Caco-2 (cell line): ENCODE measurements at regions not wholly inside any gene's neighbourhood (a gene's known extent, or its start where the extent isn't known, plus 50 kb on each side); places are given as distances from the start of the nearest gene placed in this dataset.

Experiments used
- BruUV-seq: library from RNA; stranded (reverse); fragments of 400-500 nt; replicated peaks from 2 replicates; lab custom pipeline; 2021; lab: Mats Ljungman, UMichigan
- CTCF ChIA-PET: fragments of 300-600 bp; sonication (Branson Sonifier 250); formaldehyde crosslinking; loops from one replicate; lab custom pipeline; 2022; ENCODE audit warnings: antibody characterized with exemption; lab: Charles Lee
- POLR2A ChIA-PET: fragments of 300-600 bp; sonication (Branson Sonifier 250); formaldehyde crosslinking; loops from one replicate; lab custom pipeline; 2022; ENCODE audit warnings: antibody characterized with exemption; lab: Charles Lee
- DNase-seq, 2 experiments: peaks; one replicate each; pipeline versions ENCODE4 v3.0.0 to v3.0.0-alpha.2; 2020 to 2022
- H3K27me3 ChIP-seq: replicated peaks from 2 replicates; pipeline ENCODE4 v1.6.0; 2011; ENCODE audit warnings: low read length; ENCODE audit not compliant: control insufficient read depth, insufficient read depth
- H3K36me3 ChIP-seq: 2 replicates; pipeline ENCODE4 v1.5.1; 2011; ENCODE audit warnings: low read length; ENCODE audit not compliant: control insufficient read depth, insufficient read depth
- H3K4me1 ChIP-seq: fragments of 250-450 bp; sonication (Bioruptor Pico); 2 replicates; pipeline ENCODE4 v1.5.1; 2020; ENCODE audit warnings: mild to moderate bottlenecking
- H3K4me3 ChIP-seq: 2 replicates; pipeline ENCODE4 v1.5.1; 2011; ENCODE audit warnings: low read depth, mild to moderate bottlenecking, control low read depth, low read length
- H3K9me3 ChIP-seq: fragments of 250-450 bp; sonication (Bioruptor Pico); 2 replicates; pipeline ENCODE4 v1.5.1; 2020; ENCODE audit warnings: mild to moderate bottlenecking, moderate library complexity
- H3K27ac Mint-ChIP-seq: one replicate; pipeline ENCODE4 v1.8.0; 2022; ENCODE audit warnings: mixed read lengths; ENCODE audit not compliant: unreplicated experiment
- H3K27me3 Mint-ChIP-seq: one replicate; pipeline ENCODE4 v1.8.0; 2022; ENCODE audit warnings: mixed read lengths; ENCODE audit not compliant: insufficient read depth, unreplicated experiment
- H3K36me3 Mint-ChIP-seq: one replicate; pipeline ENCODE4 v1.8.0; 2022; ENCODE audit warnings: mild to moderate bottlenecking, mixed read lengths; ENCODE audit not compliant: insufficient read depth, unreplicated experiment
- H3K4me1 Mint-ChIP-seq: one replicate; pipeline ENCODE4 v1.8.0; 2022; ENCODE audit warnings: low read depth, mixed read lengths; ENCODE audit not compliant: unreplicated experiment
- H3K4me3 Mint-ChIP-seq: one replicate; pipeline ENCODE4 v1.8.0; 2022; ENCODE audit warnings: mild to moderate bottlenecking, moderate library complexity, mixed read lengths; ENCODE audit not compliant: unreplicated experiment
- H3K9me3 Mint-ChIP-seq: one replicate; pipeline ENCODE4 v1.8.0; 2022; ENCODE audit warnings: mixed read lengths; ENCODE audit not compliant: unreplicated experiment
- intact Hi-C: fragments of 100-400 bp; cut with micrococcal nuclease; formaldehyde crosslinking; loops from one replicate; pipeline ENCODE4 v1.10.0; 2022; ENCODE audit not compliant: unreplicated experiment
- TF ChIP-seq, protein P1 (sequence below), 2 experiments: fragments of 200-600 bp in 1 of 2; IDR thresholded peaks; 1 replicate in 1 of 2; 2 replicates in 1 of 2; pipeline versions ENCODE4 v1.5.1 to v1.8.0; 2011 to 2022; ENCODE audit warnings: antibody characterized with exemption in 1 of 2, control low read depth in 1 of 2, inconsistent platforms in 1 of 2, low read depth in 1 of 2, low read length in 1 of 2, mild to moderate bottlenecking in 1 of 2, moderate library complexity in 1 of 2; ENCODE audit not compliant: insufficient read depth in 1 of 2, severe bottlenecking in 1 of 2, unreplicated experiment in 1 of 2

DNA sequence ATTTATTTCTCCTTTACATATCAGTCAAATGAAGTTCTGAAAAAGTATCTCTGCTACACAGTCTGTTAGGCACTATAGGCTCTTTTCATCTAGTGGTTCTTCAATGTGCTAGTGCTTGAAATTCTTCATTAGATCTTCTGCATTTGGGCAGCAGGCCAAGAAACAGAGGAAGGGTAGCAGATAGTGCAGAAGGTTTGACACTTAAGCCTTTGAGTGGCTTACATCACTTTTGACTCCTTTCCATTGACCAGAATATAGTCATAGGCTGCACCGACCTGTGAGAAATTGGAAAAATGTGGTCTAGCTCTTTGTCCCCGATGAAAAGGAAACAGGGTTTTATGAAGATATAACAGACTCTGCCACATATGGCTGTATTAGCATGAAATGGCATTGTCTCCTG lies 459.5 kb upstream of the PTGER4 start:
- no peak overlapping the region for H3K27ac Mint-ChIP-seq

DNA sequence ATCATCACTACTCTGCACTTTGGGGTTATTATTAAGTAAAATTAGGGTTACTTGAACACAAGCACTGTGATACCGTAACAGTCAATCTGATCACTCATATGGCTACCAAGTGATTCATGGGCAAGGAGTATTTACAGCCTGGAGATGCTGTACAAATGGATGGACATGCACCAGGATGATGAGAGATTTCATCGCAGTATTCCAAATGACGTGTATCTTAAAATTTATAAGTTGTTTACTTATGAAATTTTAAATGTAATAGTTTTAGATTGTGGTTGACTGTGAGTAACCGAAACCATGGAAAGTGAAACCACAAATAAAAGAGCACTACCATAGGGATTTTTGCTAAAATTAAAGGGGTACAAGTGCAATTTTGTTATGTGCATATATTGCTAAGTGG lies 462.2 kb upstream of the PTGER4 start:
- TF ChIP-seq, protein P1, sequence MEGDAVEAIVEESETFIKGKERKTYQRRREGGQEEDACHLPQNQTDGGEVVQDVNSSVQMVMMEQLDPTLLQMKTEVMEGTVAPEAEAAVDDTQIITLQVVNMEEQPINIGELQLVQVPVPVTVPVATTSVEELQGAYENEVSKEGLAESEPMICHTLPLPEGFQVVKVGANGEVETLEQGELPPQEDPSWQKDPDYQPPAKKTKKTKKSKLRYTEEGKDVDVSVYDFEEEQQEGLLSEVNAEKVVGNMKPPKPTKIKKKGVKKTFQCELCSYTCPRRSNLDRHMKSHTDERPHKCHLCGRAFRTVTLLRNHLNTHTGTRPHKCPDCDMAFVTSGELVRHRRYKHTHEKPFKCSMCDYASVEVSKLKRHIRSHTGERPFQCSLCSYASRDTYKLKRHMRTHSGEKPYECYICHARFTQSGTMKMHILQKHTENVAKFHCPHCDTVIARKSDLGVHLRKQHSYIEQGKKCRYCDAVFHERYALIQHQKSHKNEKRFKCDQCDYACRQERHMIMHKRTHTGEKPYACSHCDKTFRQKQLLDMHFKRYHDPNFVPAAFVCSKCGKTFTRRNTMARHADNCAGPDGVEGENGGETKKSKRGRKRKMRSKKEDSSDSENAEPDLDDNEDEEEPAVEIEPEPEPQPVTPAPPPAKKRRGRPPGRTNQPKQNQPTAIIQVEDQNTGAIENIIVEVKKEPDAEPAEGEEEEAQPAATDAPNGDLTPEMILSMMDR (IDR thresholded peaks at IDR 0.05; ENCODE audit: insufficient read depth in 1 of 2, low read depth in 1 of 2, low read length in 1 of 2, severe bottlenecking in 1 of 2, unreplicated experiment in 1 of 2): no peak
- H3K27ac Mint-ChIP-seq: no peak overlapping the region
- H3K4me1 ChIP-seq: no peaks in the 10 kb centered on the region
- H3K36me3 Mint-ChIP-seq: no peaks in the 10 kb centered on the region
- no peaks in the 10 kb centered on the region for H3K9me3 Mint-ChIP-seq
- ChIA-PET CTCF (no interaction called here), POLR2A (no interaction called here)
- no peaks in the 10 kb centered on the region for H3K4me1 Mint-ChIP-seq
- H3K4me3 ChIP-seq: no peak overlapping the region
- no peaks in the 10 kb centered on the region for H3K36me3 ChIP-seq
- H3K9me3 ChIP-seq: no peaks in the 10 kb centered on the region
- H3K27me3 Mint-ChIP-seq: no peaks in the 10 kb centered on the region
- intact Hi-C loops: no loop called here
- no TSS peak for BruUV-seq
- no peak overlapping the region for H3K4me3 Mint-ChIP-seq
- no peak for DNase-seq
- H3K27me3 ChIP-seq: no peaks in the 10 kb centered on the region

More for the DNA sequence above, 459.5 kb upstream of the PTGER4 start:
- no peaks in the 10 kb centered on the region for H3K27me3 ChIP-seq
- Mint-ChIP-seq H3K36me3 (no peaks in the 10 kb centered on the region), H3K4me3 (no peak overlapping the region), H3K27me3 (peaks cover 5% of the 10 kb centered on the region), H3K4me1 (no peaks in the 10 kb centered on the region), H3K9me3 (no peaks in the 10 kb centered on the region)
- H3K4me1 ChIP-seq: no peaks in the 10 kb centered on the region
- H3K9me3 ChIP-seq: no peaks in the 10 kb centered on the region
- H3K36me3 ChIP-seq: no peaks in the 10 kb centered on the region
- DNase-seq: no peak
- TF ChIP-seq, protein P1 (IDR thresholded peaks at IDR 0.05; ENCODE audit: insufficient read depth in 1 of 2, low read depth in 1 of 2, low read length in 1 of 2, severe bottlenecking in 1 of 2, unreplicated experiment in 1 of 2): no peak
- POLR2A ChIA-PET: no interaction called here
- intact Hi-C loops: no loop called here
- BruUV-seq: no TSS peak
- H3K4me3 ChIP-seq: no peak overlapping the region
- CTCF ChIA-PET: no interaction called here

DNA sequence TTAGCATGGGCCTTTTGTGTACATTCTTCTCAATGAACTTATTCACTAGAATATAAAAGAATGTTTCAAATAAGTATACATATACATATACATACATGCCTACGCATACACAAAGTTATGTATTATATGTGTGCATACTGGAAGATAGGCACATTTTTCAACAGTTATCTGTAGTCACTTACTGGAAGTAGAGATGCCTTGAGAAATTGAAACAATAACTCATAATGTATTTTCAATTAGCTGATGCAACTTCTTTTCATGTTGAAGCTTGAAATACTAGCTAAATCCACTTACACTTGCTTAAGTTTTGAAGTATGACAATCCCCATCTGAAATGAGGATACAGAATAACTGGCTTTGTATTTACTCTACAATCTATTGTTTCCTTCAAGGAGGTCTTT lies 469.0 kb upstream of the PTGER4 start:
- TF ChIP-seq, protein P1 (IDR thresholded peaks at IDR 0.05; ENCODE audit: insufficient read depth in 1 of 2, low read depth in 1 of 2, low read length in 1 of 2, severe bottlenecking in 1 of 2, unreplicated experiment in 1 of 2): no peak
- H3K4me1 ChIP-seq: no peaks in the 10 kb centered on the region
- H3K36me3 ChIP-seq: no peaks in the 10 kb centered on the region
- Mint-ChIP-seq H3K9me3 (no peaks in the 10 kb centered on the region), H3K4me3 (no peak overlapping the region), H3K36me3 (no peaks in the 10 kb centered on the region), H3K27me3 (no peaks in the 10 kb centered on the region), H3K27ac (no peak overlapping the region), H3K4me1 (no peaks in the 10 kb centered on the region)
- intact Hi-C loops: no loop called here
- H3K9me3 ChIP-seq: no peaks in the 10 kb centered on the region
- DNase-seq: no peak
- CTCF ChIA-PET: no interaction called here
- POLR2A ChIA-PET: no interaction called here
- no TSS peak for BruUV-seq
- H3K4me3 ChIP-seq: no peak overlapping the region
- no peaks in the 10 kb centered on the region for H3K27me3 ChIP-seq
